Left lung (tissue), 4 donors: ENCODE measurements at regions not wholly inside any gene's neighbourhood (a gene's known extent, or its start where the extent isn't known, plus 50 kb on each side); places are given as distances from the start of the nearest gene placed in this dataset.

Experiments used
- ATAC-seq: fragments of 200-7000 bp; cut with Tn5 transposase; one replicate; pipeline ENCODE4 v1.9.1; 2020; ENCODE audit warnings: moderate library complexity
- DNase-seq, 4 donors: peaks; one replicate each; pipeline ENCODE4 v3.0.0-alpha.2; 2013 to 2020
- H3K27ac ChIP-seq, 2 donors: fragments of 200-600 bp; sonication (generic) in 1 of 2; one replicate each; pipeline versions ENCODE4 v1.5.0 to v1.8.0; 2020 to 2021
- H3K27me3 ChIP-seq, 2 donors: fragments of 200-600 bp; sonication (generic) in 1 of 2; one replicate each; pipeline versions ENCODE4 v1.5.0 to v1.8.0; 2020 to 2021
- H3K36me3 ChIP-seq, 2 donors: fragments of 200-600 bp; sonication (generic) in 1 of 2; one replicate each; pipeline versions ENCODE4 v1.5.0 to v1.8.0; 2020 to 2021
- H3K4me1 ChIP-seq, 2 donors: fragments of 200-600 bp; one replicate each; pipeline ENCODE4 v1.8.0; 2021
- H3K4me3 ChIP-seq, 2 donors: fragments of 200-600 bp; sonication (generic) in 1 of 2; one replicate each; pipeline versions ENCODE4 v1.5.0 to v1.8.0; 2020 to 2021; ENCODE audit warnings: mild to moderate bottlenecking in 1 of 2
- H3K9me3 ChIP-seq, 2 donors: fragments of 200-600 bp; sonication (generic) in 1 of 2; one replicate each; pipeline versions ENCODE4 v1.5.0 to v1.8.0; 2020 to 2021
- CTCF ChIP-seq, 2 donors: fragments of 200-600 bp; sonication (generic) in 1 of 2; IDR thresholded peaks; one replicate each; pipeline versions ENCODE4 v1.5.0 to v1.8.0; 2021; ENCODE audit warnings: antibody characterized with exemption in 2 of 2
- intact Hi-C, 2 donors: fragments of 100-400 bp; cut with DNase I; formaldehyde crosslinking; loops; one replicate each; pipeline versions ENCODE4 v1.11.2 to v1.14.2; 2022
- donor health status: DM: no; HTN: yes; CAD: no.
- donor health status: DM: no; HTN: no; CAD: no.

GRCh38 chr2:122001441-122001874, 246.0 kb downstream of the TSN start:
- ATAC-seq (no peak), DNase-seq (no peak)
- Histone ChIP-seq H3K36me3 (no peaks in the 10 kb centered on the region), H3K27me3 (no peaks in the 10 kb centered on the region), H3K4me3 (no peak overlapping the region), H3K9me3 (no peaks in the 10 kb centered on the region), H3K27ac (no peak overlapping the region), H3K4me1 (peaks cover 0 to 13% of the 10 kb centered on the region in 2 donors)
- intact Hi-C loops: no loop called here
- no peak for TF ChIP-seq CTCF (IDR thresholded peaks at IDR 0.05)

- intact Hi-C loops: no loop called here
- peak; percentile 79 for ATAC-seq
- TF ChIP-seq CTCF (IDR thresholded peaks at IDR 0.05): no peak
Observed at GRCh38 chr2:122003196-122003940, 247.9 kb downstream of the TSN start.

GRCh38 chr2:122007126-122007525, 251.7 kb downstream of the TSN start:
- Histone ChIP-seq H3K4me1 (no peaks in the 10 kb centered on the region), H3K4me3 (no peak overlapping the region), H3K27me3 (no peaks in the 10 kb centered on the region), H3K27ac (no peak overlapping the region), H3K9me3 (no peaks in the 10 kb centered on the region), H3K36me3 (no peaks in the 10 kb centered on the region)
- intact Hi-C loops: no loop called here
- DNase-seq: peak in 2 of 4 donors; percentile 56 to 80
- TF ChIP-seq CTCF (IDR thresholded peaks at IDR 0.05): no peak
- ATAC-seq: no peak

More at GRCh38 chr2:122003196-122003940, 247.9 kb downstream of the TSN start:
- H3K36me3 ChIP-seq: no peaks in the 10 kb centered on the region
- no peaks in the 10 kb centered on the region for H3K27me3 ChIP-seq
- no peak overlapping the region for H3K4me3 ChIP-seq
- H3K9me3 ChIP-seq: no peaks in the 10 kb centered on the region
- H3K27ac ChIP-seq: no peak overlapping the region
- DNase-seq: no peak
- peaks cover 0 to 13% of the 10 kb centered on the region in 2 donors for H3K4me1 ChIP-seq

GRCh38 chr2:122007577-122007976, 252.1 kb downstream of the TSN start:
- no peak for TF ChIP-seq CTCF (IDR thresholded peaks at IDR 0.05)
- ATAC-seq: no peak
- Histone ChIP-seq H3K27ac (no peak overlapping the region), H3K4me1 (no peaks in the 10 kb centered on the region), H3K36me3 (no peaks in the 10 kb centered on the region), H3K9me3 (no peaks in the 10 kb centered on the region), H3K27me3 (no peaks in the 10 kb centered on the region), H3K4me3 (no peak overlapping the region)
- intact Hi-C loops: no loop called here
- no peak for DNase-seq

- no peak for ATAC-seq
Observed at GRCh38 chr2:122009561-122009960, 254.1 kb downstream of the TSN start.

More at GRCh38 chr2:122009561-122009960, 254.1 kb downstream of the TSN start:
- intact Hi-C loops: no loop called here
- H3K9me3 ChIP-seq: no peaks in the 10 kb centered on the region
- H3K4me1 ChIP-seq: no peaks in the 10 kb centered on the region
- no peak for DNase-seq
- no peaks in the 10 kb centered on the region for H3K36me3 ChIP-seq
- no peaks in the 10 kb centered on the region for H3K27me3 ChIP-seq
- TF ChIP-seq CTCF (IDR thresholded peaks at IDR 0.05): no peak
- H3K27ac ChIP-seq: no peak overlapping the region
- no peak overlapping the region for H3K4me3 ChIP-seq
